GM23248 (cell line): ENCODE measurements at regions not wholly inside any gene's neighbourhood (a gene's known extent, or its start where the extent isn't known, plus 50 kb on each side); places are given as distances from the start of the nearest gene placed in this dataset.

Experiments
- EZH2 ChIP-seq: fragments of 200-600 bp; sonication (generic); IDR thresholded peaks from 2 replicates; pipeline ENCODE4 v1.6.1; 2018; ENCODE audit warnings: antibody characterized with exemption, mild to moderate bottlenecking; ENCODE audit not compliant: insufficient read depth, poor library complexity, severe bottlenecking
- EZH2phosphoT487 ChIP-seq: fragments of 200-600 bp; sonication (generic); IDR thresholded peaks from 2 replicates; pipeline ENCODE4 v1.6.1; 2018; ENCODE audit warnings: antibody characterized with exemption, moderate library complexity, mild to moderate bottlenecking, low read depth; ENCODE audit not compliant: insufficient read depth

GRCh38 chr4:10897076-10897475, 212.5 kb upstream of the CLNK start:
- no peak for TF ChIP-seq EZH2
- TF ChIP-seq EZH2phosphoT487 = no peak
